GM06990 (cell line): ENCODE measurements at regions not wholly inside any gene's neighbourhood (a gene's known extent, or its start where the extent isn't known, plus 50 kb on each side); places are given as distances from the start of the nearest gene placed in this dataset.

Experiments used
- DNase-seq: peaks from one replicate; pipeline ENCODE4 v3.0.0-alpha.2; 2011; ENCODE audit not compliant: insufficient read length; ENCODE audit errors: extremely low read depth
- H3K27me3 ChIP-seq: replicated peaks from 2 replicates; pipeline ENCODE4 v1.6.0; 2011; ENCODE audit warnings: low read length; ENCODE audit not compliant: control insufficient read depth, insufficient read depth
- H3K36me3 ChIP-seq: 2 replicates; pipeline ENCODE4 v1.5.1; 2011; ENCODE audit warnings: low read length; ENCODE audit not compliant: control insufficient read depth, insufficient read depth
- H3K4me3 ChIP-seq: replicated peaks from 2 replicates; pipeline ENCODE4 v1.5.1; 2011; ENCODE audit warnings: low read depth, mild to moderate bottlenecking, control low read depth, low read length
- CTCF ChIP-seq: IDR thresholded peaks from 2 replicates; pipeline ENCODE4 v1.5.1; 2011; ENCODE audit warnings: low read length, control low read depth, mild to moderate bottlenecking, inconsistent platforms; ENCODE audit not compliant: insufficient read depth, poor library complexity, severe bottlenecking

- H3K4me3 ChIP-seq, result no peak overlapping the region
- no peaks in the 10 kb centered on the region for H3K36me3 ChIP-seq
- DNase-seq, result no peak
- TF ChIP-seq CTCF, result no peak
- no peaks in the 10 kb centered on the region for H3K27me3 ChIP-seq
Observed at GRCh38 chrX:134717698-134718097, 59.4 kb upstream of the PLAC1 start.

GRCh38 chrX:134716620-134717012 is 58.3 kb upstream of the PLAC1 start:
- TF ChIP-seq CTCF, result no peak
- no peaks in the 10 kb centered on the region for H3K36me3 ChIP-seq
- H3K4me3 ChIP-seq, result no peak overlapping the region
- DNase-seq, result no peak
- H3K27me3 ChIP-seq, result no peaks in the 10 kb centered on the region

GRCh38 chrX:134715930-134716619 is 57.8 kb upstream of the PLAC1 start:
- Histone ChIP-seq H3K4me3 (no peak overlapping the region), H3K27me3 (no peaks in the 10 kb centered on the region), H3K36me3 (no peaks in the 10 kb centered on the region)
- TF ChIP-seq CTCF, result no peak
- no peak for DNase-seq

GRCh38 chrX:134714633-134715110 is 56.4 kb upstream of the PLAC1 start:
- no peak for TF ChIP-seq CTCF
- H3K4me3 ChIP-seq, result no peak overlapping the region
- no peaks in the 10 kb centered on the region for H3K27me3 ChIP-seq
- H3K36me3 ChIP-seq, result no peaks in the 10 kb centered on the region
- no peak for DNase-seq

DNA sequence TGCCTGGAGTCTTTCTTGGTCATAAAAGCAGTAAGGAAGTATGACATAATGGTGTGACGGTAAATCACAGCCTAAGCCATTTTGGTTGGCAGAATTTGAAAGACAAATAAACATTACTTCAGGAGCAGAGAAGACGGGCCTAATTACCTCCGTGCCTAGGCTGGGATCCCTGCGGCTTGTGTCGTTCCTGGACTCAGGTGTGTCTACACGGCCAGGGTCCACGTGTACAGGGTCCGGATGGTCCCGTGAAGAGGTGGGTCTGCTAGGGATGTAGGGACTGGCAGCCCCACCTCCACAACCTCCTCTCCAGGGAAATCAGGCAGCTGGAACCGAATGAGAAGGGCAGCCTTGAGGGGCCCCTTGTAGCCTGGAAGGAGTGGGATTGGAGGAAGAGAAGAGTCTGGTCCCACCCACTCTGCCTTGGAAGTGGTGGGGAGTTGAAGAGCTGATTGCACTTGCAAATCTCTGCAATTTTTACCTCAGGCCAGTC is 55.4 kb upstream of the PLAC1 start:
- Histone ChIP-seq H3K36me3 (no peaks in the 10 kb centered on the region), H3K27me3 (no peaks in the 10 kb centered on the region), H3K4me3 (no peak overlapping the region)
- TF ChIP-seq CTCF, result no peak
- DNase-seq, result no peak
